GM13977 (cell line): ENCODE measurements at regions not wholly inside any gene's neighbourhood (a gene's known extent, or its start where the extent isn't known, plus 50 kb on each side); places are given as distances from the start of the nearest gene placed in this dataset.

Experiments used
- DNase-seq: peaks from one replicate; pipeline ENCODE4 v3.0.0; 2012; ENCODE audit warnings: low spot score
- in situ Hi-C: fragments of 300-500 bp; cut with MboI; formaldehyde crosslinking; loops from one replicate; pipeline ENCODE4 v1.12.0; 2022; ENCODE audit warnings: low sequenced_read_pairs, low pct_unique_long_range_greater_than_20kb, mixed read lengths, inconsistent platforms; ENCODE audit not compliant: unreplicated experiment
- TF ChIP-seq, protein P1 (sequence below): IDR thresholded peaks from 2 replicates; pipeline ENCODE4 v1.5.1; 2012; ENCODE audit warnings: mild to moderate bottlenecking, control low read depth; ENCODE audit not compliant: insufficient read depth; ENCODE audit errors: extremely low read depth, missing control alignments

DNA sequence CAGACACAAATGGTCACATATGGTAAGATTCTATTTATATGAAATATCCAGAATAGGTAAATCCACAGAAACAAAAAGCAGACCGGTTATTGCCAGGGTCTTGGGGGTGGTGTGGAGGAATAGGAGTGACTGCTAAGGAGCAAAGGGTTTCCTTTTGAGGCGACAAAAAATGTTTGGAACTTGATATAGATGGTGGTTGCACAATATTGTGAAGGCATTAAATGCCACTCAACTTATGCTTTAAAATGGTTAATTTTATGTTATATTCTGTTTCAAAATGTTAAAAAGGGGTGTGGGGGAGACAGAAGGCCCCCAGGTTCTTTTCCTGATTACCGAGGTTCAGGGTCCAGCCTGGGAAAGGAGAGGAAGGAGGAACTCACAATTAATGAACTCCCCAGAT, 304.4 kb downstream of the RRAGC start:
- in situ Hi-C loops = no loop called here
- TF ChIP-seq, protein P1, sequence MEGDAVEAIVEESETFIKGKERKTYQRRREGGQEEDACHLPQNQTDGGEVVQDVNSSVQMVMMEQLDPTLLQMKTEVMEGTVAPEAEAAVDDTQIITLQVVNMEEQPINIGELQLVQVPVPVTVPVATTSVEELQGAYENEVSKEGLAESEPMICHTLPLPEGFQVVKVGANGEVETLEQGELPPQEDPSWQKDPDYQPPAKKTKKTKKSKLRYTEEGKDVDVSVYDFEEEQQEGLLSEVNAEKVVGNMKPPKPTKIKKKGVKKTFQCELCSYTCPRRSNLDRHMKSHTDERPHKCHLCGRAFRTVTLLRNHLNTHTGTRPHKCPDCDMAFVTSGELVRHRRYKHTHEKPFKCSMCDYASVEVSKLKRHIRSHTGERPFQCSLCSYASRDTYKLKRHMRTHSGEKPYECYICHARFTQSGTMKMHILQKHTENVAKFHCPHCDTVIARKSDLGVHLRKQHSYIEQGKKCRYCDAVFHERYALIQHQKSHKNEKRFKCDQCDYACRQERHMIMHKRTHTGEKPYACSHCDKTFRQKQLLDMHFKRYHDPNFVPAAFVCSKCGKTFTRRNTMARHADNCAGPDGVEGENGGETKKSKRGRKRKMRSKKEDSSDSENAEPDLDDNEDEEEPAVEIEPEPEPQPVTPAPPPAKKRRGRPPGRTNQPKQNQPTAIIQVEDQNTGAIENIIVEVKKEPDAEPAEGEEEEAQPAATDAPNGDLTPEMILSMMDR = no peak
- DNase-seq = no peak

DNA sequence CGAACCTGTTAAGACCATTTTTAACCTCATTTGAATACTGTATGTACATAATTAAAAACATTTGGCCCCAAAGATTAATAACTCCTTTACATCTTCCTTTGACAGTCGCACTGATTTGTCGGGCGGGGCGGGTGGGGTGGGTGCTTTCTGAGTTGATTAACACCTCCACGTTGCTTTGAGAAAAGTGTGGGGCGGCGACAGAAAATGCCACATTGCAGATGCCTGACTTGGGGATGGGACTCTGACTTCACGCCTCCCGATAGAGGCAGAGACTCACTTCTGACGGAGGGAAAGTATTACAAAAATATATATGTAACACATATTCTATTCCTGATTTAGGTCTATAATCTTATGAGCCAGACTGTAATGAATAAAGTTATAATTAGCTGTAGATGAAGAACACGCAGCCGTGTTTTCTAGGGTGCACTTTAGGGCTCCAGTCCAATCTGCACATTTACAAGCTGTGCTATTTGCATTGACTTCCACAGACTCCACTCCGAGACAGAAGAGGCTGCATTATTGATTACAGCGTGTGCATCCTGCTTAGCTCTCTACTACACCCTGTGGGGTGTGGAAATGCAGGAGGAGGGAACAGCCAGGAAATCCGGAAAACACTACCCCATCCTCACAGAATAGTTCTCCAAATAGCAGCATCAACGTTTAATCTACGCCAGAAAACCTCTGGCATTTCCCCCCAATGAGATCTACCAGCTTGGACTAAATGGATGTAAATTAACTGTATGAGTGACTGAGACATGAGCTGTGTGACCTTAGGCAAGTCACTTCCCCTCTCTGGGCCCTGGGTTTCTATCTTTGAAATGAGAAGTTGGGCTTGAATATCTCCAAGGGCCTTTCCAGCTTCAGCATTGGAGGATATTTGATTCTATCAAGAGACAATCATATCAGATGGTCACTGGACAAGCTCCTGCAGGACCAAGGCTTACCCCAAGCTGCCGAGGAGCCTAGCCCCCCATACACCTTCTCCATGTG, 308.0 kb downstream of the RRAGC start:
- TF ChIP-seq, protein P1 = no peak
- in situ Hi-C loops = no loop called here
- no peak for DNase-seq

DNA sequence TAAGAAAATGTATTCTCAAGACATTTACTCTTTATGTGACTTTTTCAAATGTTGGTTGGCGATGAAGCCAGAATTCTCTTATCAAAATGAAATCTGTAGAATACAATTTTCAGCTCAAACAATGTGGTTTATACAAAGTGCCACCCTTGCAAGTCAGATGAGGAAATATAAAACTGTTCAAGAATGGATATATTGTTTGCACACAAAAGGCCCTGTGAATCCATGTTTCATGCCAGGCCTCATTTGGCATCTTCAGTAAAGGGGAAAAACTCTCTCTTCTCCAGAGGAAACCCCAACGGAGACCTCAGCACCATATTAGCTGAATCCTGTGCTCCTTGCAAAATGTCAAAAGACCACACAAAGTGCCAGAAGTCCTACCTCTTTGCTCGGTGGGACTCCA, 310.4 kb downstream of the RRAGC start:
- in situ Hi-C loops = no loop called here
- TF ChIP-seq, protein P1 = no peak

DNA sequence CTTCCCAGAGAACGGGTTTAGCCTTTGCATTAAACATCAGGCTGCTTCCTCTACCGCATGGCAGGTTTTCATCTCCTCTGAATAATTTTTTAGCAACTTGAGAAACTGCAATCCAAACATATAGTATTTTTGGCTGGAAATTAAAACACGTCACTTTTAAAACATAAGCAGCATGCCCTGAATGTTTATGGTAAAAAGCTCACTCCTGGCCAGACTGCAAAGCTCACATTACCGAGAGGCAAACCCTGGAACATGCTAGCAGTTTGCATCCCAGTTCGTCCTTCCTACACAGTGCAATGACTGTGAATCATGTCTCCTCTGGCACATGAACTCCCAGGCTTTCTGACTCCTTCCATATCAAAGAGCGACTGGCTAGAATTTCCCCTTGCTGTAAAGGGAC, 312.3 kb downstream of the RRAGC start:
- TF ChIP-seq, protein P1 = no peak
- in situ Hi-C loops = no loop called here
- no peak for DNase-seq

More for the DNA sequence above, 310.4 kb downstream of the RRAGC start:
- no peak for DNase-seq

- no peak for DNase-seq
- TF ChIP-seq, protein P1 = no peak
These were observed 312.9 kb downstream of the RRAGC start for GRCh38 chr1:38546636-38547035.

GRCh38 chr1:38541223-38541622, 318.3 kb downstream of the RRAGC start:
- in situ Hi-C loops = no loop called here
- DNase-seq = no peak
- TF ChIP-seq, protein P1 = no peak

More at GRCh38 chr1:38546636-38547035, 312.9 kb downstream of the RRAGC start:
- in situ Hi-C loops = no loop called here
